ENCODE measurements at regions not wholly inside any gene's neighbourhood (a gene's known extent, or its start where the extent isn't known, plus 50 kb on each side); places are given as distances from the start of the nearest gene placed in this dataset.

GRCh38 chr14:104373855-104374717 lies 205.5 kb upstream of the C14orf180 start:
- Histone ChIP-seq H3K27ac (ENCODE audit: low read depth in 2 of 2, low read length in 1 of 2) (no peak overlapping the region), H3K4me2 (no peak overlapping the region), H3K4me3 (ENCODE audit: low read depth in 2 of 2, low read length in 1 of 2) (no peak overlapping the region), H4K20me1 (ENCODE audit: insufficient read depth) (no peaks in the 10 kb centered on the region), H3F3A (replicated peaks; ENCODE audit: insufficient read depth) (no peaks in the 10 kb centered on the region), H3K27me3 (ENCODE audit: insufficient read depth) (no peaks in the 10 kb centered on the region), H3K79me2 (ENCODE audit: insufficient read depth) (no peaks in the 10 kb centered on the region), H3K9ac (no peak overlapping the region), H2AFZ (ENCODE audit: low read depth) (no peak overlapping the region), H3K9me3 (no peaks in the 10 kb centered on the region), H3K36me3 (replicated peaks in 1 of 2; ENCODE audit: control insufficient read depth in 1 of 2, insufficient read depth in 2 of 2, low read length in 1 of 2) (no peaks in the 10 kb centered on the region), H3K9me2 (no peaks in the 10 kb centered on the region), H3K4me1 (ENCODE audit: control insufficient read depth in 1 of 2, insufficient read depth in 2 of 2, low read depth in 1 of 2, low read length in 1 of 2) (peaks cover 0 to 25% of the 10 kb centered on the region in 2 experiments; a peak in 1 of 4 replicates)
- WGBS (ENCODE audit: low lambda C conversion rate) = 63% methylated on average over 18 of the region's 33 CpGs
- no peak for TF ChIP-seq GABPA (IDR thresholded peaks at IDR 0.05; ENCODE audit: low read depth)
- TF ChIP-seq CTCF (IDR thresholded peaks at IDR 0.05) = no peak
- no peak for TF ChIP-seq IRF3 (IDR thresholded peaks at IDR 0.05; ENCODE audit: low read depth, low read length)
- no peak for TF ChIP-seq RCOR1 (IDR thresholded peaks at IDR 0.05; ENCODE audit: low read length)
- TF ChIP-seq USF1 (IDR thresholded peaks at IDR 0.05; ENCODE audit: borderline replicate concordance, low read depth) = no peak
- ChIA-PET POLR2A (no interaction called here), CTCF (interaction anchor here (1.0 to 1.3 kb wide), 2 partner anchors 8 to 25 kb away, joined by 3 to 5 read pairs; no protein-coding TSS in a partner anchor)
- no peak for DNase-seq

GRCh38 chr14:104374718-104375080 lies 204.9 kb upstream of the C14orf180 start:
- CTCF ChIA-PET = interaction anchor here (0.5 to 1.3 kb wide), 3 partner anchors 9 to 41 kb away, joined by 3 to 5 read pairs (median 3); no protein-coding TSS in a partner anchor
- 51% methylated on average over 3 of the region's 3 CpGs for WGBS (ENCODE audit: low lambda C conversion rate)
- no peaks in the 10 kb centered on the region for H3K36me3 ChIP-seq (replicated peaks in 1 of 2; ENCODE audit: control insufficient read depth in 1 of 2, insufficient read depth in 2 of 2, low read length in 1 of 2)
- H3K79me2 ChIP-seq (ENCODE audit: insufficient read depth) = no peaks in the 10 kb centered on the region
- no peaks in the 10 kb centered on the region for H3K27me3 ChIP-seq (ENCODE audit: insufficient read depth)
- H3K4me3 ChIP-seq (ENCODE audit: low read depth in 2 of 2, low read length in 1 of 2) = no peak overlapping the region
- H2AFZ ChIP-seq (ENCODE audit: low read depth) = no peak overlapping the region
- H3K27ac ChIP-seq (ENCODE audit: low read depth in 2 of 2, low read length in 1 of 2) = no peak overlapping the region
- H3K4me2 ChIP-seq = no peak overlapping the region
- DNase-seq = no peak
- no peaks in the 10 kb centered on the region for H3K9me3 ChIP-seq
- POLR2A ChIA-PET = no interaction called here
- H3K9ac ChIP-seq = no peak overlapping the region
- no peaks in the 10 kb centered on the region for H3K9me2 ChIP-seq
- TF ChIP-seq FOXM1 (IDR thresholded peaks at IDR 0.05; ENCODE audit: low read depth) (no peak), CTCF (IDR thresholded peaks at IDR 0.05) (no peak), TCF12 (IDR thresholded peaks at IDR 0.05) (no peak), USF2 (IDR thresholded peaks at IDR 0.05; ENCODE audit: borderline replicate concordance, low read depth, low read length) (no peak), YY1 (IDR thresholded peaks at IDR 0.05; ENCODE audit: low read depth) (no peak), CHD2 (IDR thresholded peaks at IDR 0.05; ENCODE audit: low read length, partially characterized antibody) (no peak), FOXJ3 (CRISPR knock-in tag; IDR thresholded peaks at IDR 0.05) (no peak), MEF2A (IDR thresholded peaks at IDR 0.05; ENCODE audit: borderline replicate concordance, low read depth) (no peak), ZBTB33 (IDR thresholded peaks at IDR 0.05; ENCODE audit: borderline replicate concordance, low read depth) (no peak), RCOR1 (IDR thresholded peaks at IDR 0.05; ENCODE audit: low read length) (no peak)
- no peaks in the 10 kb centered on the region for H3F3A ChIP-seq (replicated peaks; ENCODE audit: insufficient read depth)
- peaks cover 0 to 19% of the 10 kb centered on the region in 2 experiments; a peak in 1 of 4 replicates for H3K4me1 ChIP-seq (ENCODE audit: control insufficient read depth in 1 of 2, insufficient read depth in 2 of 2, low read depth in 1 of 2, low read length in 1 of 2)
- no peaks in the 10 kb centered on the region for H4K20me1 ChIP-seq (ENCODE audit: insufficient read depth)

Data from SK-N-SH (cell line).